Lung (tissue), 11 donors: ENCODE measurements at regions not wholly inside any gene's neighbourhood (a gene's known extent, or its start where the extent isn't known, plus 50 kb on each side); places are given as distances from the start of the nearest gene placed in this dataset.

Source experiments
- ATAC-seq: fragments of 200-7000 bp; cut with Tn5 transposase; one replicate; pipeline ENCODE4 v1.9.1; 2020; ENCODE audit warnings: moderate number of reproducible peaks; ENCODE audit not compliant: insufficient read depth, low FRiP score
- DNase-seq, 3 donors: peaks; one replicate each; pipeline ENCODE4 v3.0.0-alpha.2; 2013 to 2017
- H3K27ac ChIP-seq, 2 donors: one replicate each; pipeline ENCODE4 v1.5.1; 2013; ENCODE audit warnings: mild to moderate bottlenecking in 2 of 2, moderate library complexity in 2 of 2, control low read depth in 1 of 2, inconsistent platforms in 1 of 2, low read depth in 1 of 2, low read length in 1 of 2
- H3K27me3 ChIP-seq, 3 donors: one replicate each; pipeline ENCODE4 v1.5.1; 2013; ENCODE audit warnings: low read length in 2 of 3; ENCODE audit not compliant: control insufficient read depth in 3 of 3, insufficient read depth in 3 of 3
- H3K36me3 ChIP-seq, 4 donors: one replicate each; pipeline ENCODE4 v1.5.1; 2013; ENCODE audit warnings: low read length in 4 of 4, mild to moderate bottlenecking in 1 of 4, moderate library complexity in 1 of 4; ENCODE audit not compliant: control insufficient read depth in 4 of 4, insufficient read depth in 4 of 4
- H3K4me1 ChIP-seq, 5 donors: one replicate each; pipeline ENCODE4 v1.5.1; 2013; ENCODE audit warnings: low read length in 5 of 5, mild to moderate bottlenecking in 2 of 5, moderate library complexity in 1 of 5; ENCODE audit not compliant: control insufficient read depth in 5 of 5, insufficient read depth in 5 of 5
- H3K4me3 ChIP-seq: one replicate; pipeline ENCODE4 v1.5.1; 2013; ENCODE audit warnings: mild to moderate bottlenecking, control low read depth, moderate library complexity
- H3K9ac ChIP-seq, 2 donors: one replicate each; pipeline ENCODE4 v1.5.1; 2013; ENCODE audit warnings: low read length in 2 of 2, control low read depth in 1 of 2; ENCODE audit not compliant: insufficient read depth in 1 of 2
- H3K9me3 ChIP-seq, 4 donors: one replicate each; pipeline ENCODE4 v1.5.1; 2013; ENCODE audit warnings: low read length in 3 of 4, mild to moderate bottlenecking in 1 of 4, moderate library complexity in 1 of 4; ENCODE audit not compliant: control insufficient read depth in 4 of 4, insufficient read depth in 3 of 4
- CTCF ChIP-seq: IDR thresholded peaks from 2 replicates; pipeline ENCODE4 v1.5.1; 2012; ENCODE audit warnings: mild to moderate bottlenecking; ENCODE audit errors: control extremely low read depth, extremely low read depth
- WGBS, 2 donors: extraction: QIAGEN DNeasy Blood & Tissue Kit; methylation state at CpG; one replicate each; pipeline ENCODE4 v1.1.7; 2013; 5-methylcytosine and 5-hydroxymethylcytosine counted together
- donor health status: control.
- donor health status: control.
- donor health status: Bipolar disorder and iron deficiency.
- donor health status: healthy.
- donor health status: DM: yes; HTN: yes; CAD: no.

- Histone ChIP-seq H3K9ac (no peak overlapping the region), H3K36me3 (no peaks in the 10 kb centered on the region), H3K4me3 (no peak overlapping the region), H3K4me1 (peaks cover 0 to 4% (median 0%) of the 10 kb centered on the region in 5 donors), H3K27me3 (no peaks in the 10 kb centered on the region), H3K27ac (no peak overlapping the region), H3K9me3 (no peaks in the 10 kb centered on the region)
- no peak for TF ChIP-seq CTCF
- DNase-seq (no peak), ATAC-seq (no peak)
- 55 to 75% methylated on average over 1 of the region's 1 CpG for WGBS, 2 donors
Observed at GRCh38 chr9:27851858-27852257, 278.6 kb upstream of the C9orf72 start.

- Histone ChIP-seq H3K27ac (no peak overlapping the region), H3K27me3 (no peaks in the 10 kb centered on the region), H3K4me3 (no peak overlapping the region), H3K4me1 (no peaks in the 10 kb centered on the region), H3K9me3 (no peaks in the 10 kb centered on the region), H3K36me3 (no peaks in the 10 kb centered on the region), H3K9ac (no peak overlapping the region)
- DNase-seq (no peak), ATAC-seq (no peak)
- no peak for TF ChIP-seq CTCF
- 62 to 77% methylated on average over 6 of the region's 6 CpGs for WGBS, 2 donors
Observed at GRCh38 chr9:27853529-27853928, 280.2 kb upstream of the C9orf72 start.

GRCh38 chr9:27856054-27856453 is 282.8 kb upstream of the C9orf72 start:
- Histone ChIP-seq H3K4me3 (no peak overlapping the region), H3K9me3 (no peaks in the 10 kb centered on the region), H3K27me3 (no peaks in the 10 kb centered on the region), H3K36me3 (no peaks in the 10 kb centered on the region), H3K27ac (no peak overlapping the region), H3K4me1 (no peaks in the 10 kb centered on the region), H3K9ac (no peak overlapping the region)
- ATAC-seq: no peak
- no peak for DNase-seq
- TF ChIP-seq CTCF: no peak
- WGBS, 2 donors: 61 to 80% methylated on average over 2 of the region's 2 CpGs

GRCh38 chr9:27856748-27857147 is 283.5 kb upstream of the C9orf72 start:
- Histone ChIP-seq H3K4me1 (no peaks in the 10 kb centered on the region), H3K27me3 (no peaks in the 10 kb centered on the region), H3K36me3 (no peaks in the 10 kb centered on the region), H3K27ac (no peak overlapping the region), H3K4me3 (no peak overlapping the region), H3K9ac (no peak overlapping the region), H3K9me3 (no peaks in the 10 kb centered on the region)
- WGBS, 2 donors: 88 to 95% methylated on average over 1 of the region's 1 CpG
- no peak for ATAC-seq
- DNase-seq: no peak
- no peak for TF ChIP-seq CTCF
